DOHH2 (cell line): ENCODE measurements at regions not wholly inside any gene's neighbourhood (a gene's known extent, or its start where the extent isn't known, plus 50 kb on each side); places are given as distances from the start of the nearest gene placed in this dataset.

ENCODE experiments used
- CTCF ChIP-seq: fragments of 200-600 bp; sonication (generic); IDR thresholded peaks from one replicate; pipeline ENCODE4 v1.5.1; 2014; ENCODE audit warnings: antibody characterized with exemption, mild to moderate bottlenecking, low read depth, low read length; ENCODE audit not compliant: poor library complexity, severe bottlenecking
- EZH2phosphoT487 ChIP-seq: fragments of 200-600 bp; sonication (generic); IDR thresholded peaks from 2 replicates; pipeline ENCODE4 v1.6.1; 2017; ENCODE audit warnings: borderline replicate concordance, mild to moderate bottlenecking, antibody characterized with exemption, low read length, moderate library complexity, mixed read lengths

- no peak for TF ChIP-seq CTCF
- no peak for TF ChIP-seq EZH2phosphoT487
These were observed 58.9 kb upstream of the ATG10 start for GRCh38 chr5:81912933-81913332.
